PC-3 (cell line): ENCODE measurements at regions not wholly inside any gene's neighbourhood (a gene's known extent, or its start where the extent isn't known, plus 50 kb on each side); places are given as distances from the start of the nearest gene placed in this dataset.

Experiments
- ATAC-seq: fragments of 200-7000 bp; cut with Tn5 transposase; 2 replicates; pipeline ENCODE4 v1.9.1; 2020; ENCODE audit warnings: mild to moderate bottlenecking, moderate library complexity
- BruUV-seq: library from RNA; stranded (reverse); fragments of 400-500 nt; replicated peaks from 2 replicates; lab custom pipeline; 2021; lab: Mats Ljungman, UMichigan
- CTCF ChIA-PET: fragments of 300-600 bp; sonication (Branson Sonifier 250); formaldehyde crosslinking; loops from one replicate; lab custom pipeline; 2022; ENCODE audit warnings: antibody characterized with exemption; lab: Charles Lee
- POLR2A ChIA-PET: fragments of 300-600 bp; sonication (Branson Sonifier 250); formaldehyde crosslinking; loops from one replicate; lab custom pipeline; 2022; ENCODE audit warnings: antibody characterized with exemption; ENCODE audit not compliant: unreplicated experiment; lab: Charles Lee
- DNase-seq: peaks from one replicate; pipeline ENCODE4 v3.0.0-alpha.2; 2015
- H2AFZ ChIP-seq: fragments of 300-600 bp; sonication (generic); 2 replicates; pipeline ENCODE4 v1.6.0; 2016; ENCODE audit warnings: antibody characterized with exemption, low read length
- H3F3A ChIP-seq: fragments of 300-600 bp; sonication (generic); one replicate; pipeline ENCODE4 v1.6.0; 2017; ENCODE audit warnings: antibody characterized with exemption, low read length, control low read depth, mild to moderate bottlenecking; ENCODE audit not compliant: unreplicated experiment
- H3K27ac ChIP-seq: fragments of 300-600 bp; sonication (generic); 2 replicates; pipeline ENCODE4 v1.5.1; 2016; ENCODE audit warnings: mild to moderate bottlenecking, low read length
- H3K27me3 ChIP-seq: fragments of 300-600 bp; sonication (generic); 2 replicates; pipeline ENCODE4 v1.6.1; 2016; ENCODE audit warnings: low read length, mixed read lengths
- H3K36me3 ChIP-seq: fragments of 300-600 bp; sonication (generic); 2 replicates; pipeline ENCODE4 v1.6.1; 2016; ENCODE audit warnings: low read depth, mixed run types, low read length, mixed read lengths
- H3K4me1 ChIP-seq: fragments of 300-600 bp; sonication (generic); 2 replicates; pipeline ENCODE4 v1.5.1; 2016; ENCODE audit warnings: low read length; ENCODE audit not compliant: insufficient read depth
- H3K4me2 ChIP-seq: fragments of 300-600 bp; sonication (generic); 2 replicates; pipeline ENCODE4 v1.6.0; 2016; ENCODE audit warnings: low read length
- H3K4me3 ChIP-seq: fragments of 300-600 bp; sonication (generic); 2 replicates; pipeline ENCODE4 v1.5.1; 2016; ENCODE audit warnings: mild to moderate bottlenecking, low read length, mixed read lengths
- H3K79me2 ChIP-seq: fragments of 300-600 bp; sonication (generic); 2 replicates; pipeline ENCODE4 v1.6.1; 2017; ENCODE audit warnings: low read length, mixed read lengths
- H3K9ac ChIP-seq: fragments of 300-600 bp; sonication (generic); 2 replicates; pipeline ENCODE4 v1.6.0; 2016; ENCODE audit warnings: mild to moderate bottlenecking, low read length
- H3K9me2 ChIP-seq: fragments of 300-600 bp; sonication (generic); replicated peaks from 2 replicates; pipeline ENCODE4 v1.6.1; 2016; ENCODE audit warnings: mixed run types, low read length, mixed read lengths
- H3K9me3 ChIP-seq: fragments of 300-600 bp; sonication (generic); 2 replicates; pipeline ENCODE4 v1.6.1; 2016; ENCODE audit warnings: low read length, mixed read lengths
- H4K20me1 ChIP-seq: fragments of 300-600 bp; sonication (generic); 2 replicates; pipeline ENCODE4 v1.6.1; 2016; ENCODE audit warnings: low read length, mixed read lengths
- EZH2 ChIP-seq: fragments of 300-600 bp; sonication (generic); IDR thresholded peaks from one replicate; pipeline ENCODE4 v1.6.1; 2017; ENCODE audit warnings: antibody characterized with exemption, mild to moderate bottlenecking, low read length; ENCODE audit not compliant: unreplicated experiment
- EZH2phosphoT487 ChIP-seq: fragments of 300-600 bp; sonication (generic); IDR thresholded peaks from 2 replicates; pipeline ENCODE4 v1.6.1; 2018; ENCODE audit warnings: mild to moderate bottlenecking, antibody characterized with exemption, low read length, borderline replicate concordance
- intact Hi-C: fragments of 100-400 bp; cut with micrococcal nuclease; formaldehyde crosslinking; loops from 2 replicates; pipeline ENCODE4 v1.9.0; 2023
- TF ChIP-seq, protein P1 (sequence below): fragments of 300-600 bp; sonication (generic); conservative IDR thresholded peaks from 2 replicates; pipeline ENCODE4 v1.5.1; 2017; ENCODE audit warnings: antibody characterized with exemption, low read depth, mild to moderate bottlenecking, low read length

DNA sequence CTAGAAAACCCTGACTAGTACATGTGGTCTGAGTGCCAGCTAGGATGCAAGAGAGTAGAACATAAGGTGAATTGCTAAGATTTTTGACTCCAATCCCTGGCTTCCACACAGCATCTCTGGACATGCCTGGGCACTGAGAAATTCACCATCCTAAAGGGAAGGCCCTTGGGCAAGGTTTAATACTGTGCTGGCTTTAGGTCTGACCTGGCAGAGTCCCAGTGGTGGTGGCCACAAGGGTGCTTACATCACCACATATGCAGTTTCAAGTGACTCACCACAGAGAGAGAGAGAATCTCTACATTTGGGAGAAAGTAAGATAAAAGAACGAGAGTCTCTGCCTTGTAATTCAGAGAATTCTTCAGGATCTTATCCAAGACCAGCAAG is 661.6 kb upstream of the C9orf72 start:
- Histone ChIP-seq H3K9me2 (no peaks in the 10 kb centered on the region), H2AFZ (no peak overlapping the region), H3K4me3 (no peak overlapping the region), H3K27me3 (no peaks in the 10 kb centered on the region), H3F3A (no peaks in the 10 kb centered on the region), H3K4me1 (peaks cover 17% of the 10 kb centered on the region), H3K4me2 (peak overlapping the region; percentile 11), H3K9ac (no peak overlapping the region), H3K79me2 (no peaks in the 10 kb centered on the region), H4K20me1 (no peaks in the 10 kb centered on the region), H3K9me3 (no peaks in the 10 kb centered on the region), H3K27ac (no peak overlapping the region), H3K36me3 (no peaks in the 10 kb centered on the region)
- DNase-seq = peak; percentile 81
- intact Hi-C loops = no loop called here
- ChIA-PET CTCF (no interaction called here), POLR2A (no interaction called here)
- peak; percentile 95 for ATAC-seq
- TF ChIP-seq, protein P1, sequence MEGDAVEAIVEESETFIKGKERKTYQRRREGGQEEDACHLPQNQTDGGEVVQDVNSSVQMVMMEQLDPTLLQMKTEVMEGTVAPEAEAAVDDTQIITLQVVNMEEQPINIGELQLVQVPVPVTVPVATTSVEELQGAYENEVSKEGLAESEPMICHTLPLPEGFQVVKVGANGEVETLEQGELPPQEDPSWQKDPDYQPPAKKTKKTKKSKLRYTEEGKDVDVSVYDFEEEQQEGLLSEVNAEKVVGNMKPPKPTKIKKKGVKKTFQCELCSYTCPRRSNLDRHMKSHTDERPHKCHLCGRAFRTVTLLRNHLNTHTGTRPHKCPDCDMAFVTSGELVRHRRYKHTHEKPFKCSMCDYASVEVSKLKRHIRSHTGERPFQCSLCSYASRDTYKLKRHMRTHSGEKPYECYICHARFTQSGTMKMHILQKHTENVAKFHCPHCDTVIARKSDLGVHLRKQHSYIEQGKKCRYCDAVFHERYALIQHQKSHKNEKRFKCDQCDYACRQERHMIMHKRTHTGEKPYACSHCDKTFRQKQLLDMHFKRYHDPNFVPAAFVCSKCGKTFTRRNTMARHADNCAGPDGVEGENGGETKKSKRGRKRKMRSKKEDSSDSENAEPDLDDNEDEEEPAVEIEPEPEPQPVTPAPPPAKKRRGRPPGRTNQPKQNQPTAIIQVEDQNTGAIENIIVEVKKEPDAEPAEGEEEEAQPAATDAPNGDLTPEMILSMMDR = no peak
- TF ChIP-seq EZH2 (no peak), EZH2phosphoT487 (no peak)
- no TSS peak for BruUV-seq

DNA sequence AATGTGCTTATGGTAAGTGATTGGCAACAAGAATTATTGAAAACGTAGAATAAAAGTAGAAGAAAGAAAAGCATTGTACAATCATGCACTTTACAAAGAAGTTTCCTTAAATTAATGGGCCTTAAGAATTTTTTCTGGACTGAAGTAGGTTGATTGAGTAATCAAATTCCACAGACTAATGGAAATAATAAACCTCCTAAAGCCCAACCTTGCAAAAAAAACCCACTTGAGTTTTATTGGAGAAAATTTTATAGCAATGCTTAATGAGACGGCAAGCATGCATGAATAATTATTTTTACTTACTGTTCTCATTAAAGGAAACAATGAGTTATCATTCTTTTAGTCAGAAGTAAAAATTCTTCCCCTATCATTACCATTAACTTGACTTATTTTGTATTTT is 676.1 kb upstream of the C9orf72 start:
- Histone ChIP-seq H3K36me3 (no peaks in the 10 kb centered on the region), H3K4me3 (no peak overlapping the region), H3K27ac (no peak overlapping the region), H3K9ac (no peak overlapping the region), H3K4me2 (no peak overlapping the region), H3K79me2 (no peaks in the 10 kb centered on the region), H3K27me3 (no peaks in the 10 kb centered on the region), H2AFZ (no peak overlapping the region), H4K20me1 (no peaks in the 10 kb centered on the region), H3K9me2 (no peaks in the 10 kb centered on the region), H3F3A (no peaks in the 10 kb centered on the region), H3K4me1 (no peaks in the 10 kb centered on the region), H3K9me3 (no peaks in the 10 kb centered on the region)
- intact Hi-C loops = no loop called here
- ATAC-seq = no peak
- TF ChIP-seq, protein P1 = no peak
- no peak for TF ChIP-seq EZH2phosphoT487
- no peak for TF ChIP-seq EZH2
- no peak for DNase-seq
- no TSS peak for BruUV-seq
- ChIA-PET CTCF (no interaction called here), POLR2A (no interaction called here)

DNA sequence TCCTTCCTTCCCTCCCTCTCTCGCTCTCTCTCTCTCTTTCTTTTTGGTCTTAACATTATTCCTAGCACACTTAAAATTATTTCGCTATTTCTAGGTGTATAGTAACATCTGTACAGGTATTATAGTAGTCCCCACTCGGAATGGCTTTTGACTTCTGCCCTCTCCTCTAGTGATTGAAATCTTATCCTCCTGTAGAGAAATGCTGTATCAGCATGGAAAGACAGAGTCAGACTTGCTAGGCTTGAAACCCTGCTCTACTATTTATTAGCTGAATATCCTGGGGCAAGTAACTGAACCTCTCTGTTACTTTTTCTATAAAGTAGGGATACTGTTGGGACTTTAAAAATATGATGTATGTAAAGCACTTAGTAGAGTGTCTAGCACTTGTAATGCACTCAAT is 681.9 kb upstream of the C9orf72 start:
- Histone ChIP-seq H3K9ac (no peak overlapping the region), H3K4me3 (no peak overlapping the region), H2AFZ (no peak overlapping the region), H3K9me3 (no peaks in the 10 kb centered on the region), H3F3A (no peaks in the 10 kb centered on the region), H3K79me2 (no peaks in the 10 kb centered on the region), H3K36me3 (no peaks in the 10 kb centered on the region), H3K4me2 (no peak overlapping the region), H3K9me2 (no peaks in the 10 kb centered on the region), H3K4me1 (no peaks in the 10 kb centered on the region), H4K20me1 (no peaks in the 10 kb centered on the region), H3K27me3 (no peaks in the 10 kb centered on the region), H3K27ac (no peak overlapping the region)
- TF ChIP-seq, protein P1 = no peak
- TF ChIP-seq EZH2 = no peak
- no peak for TF ChIP-seq EZH2phosphoT487
- DNase-seq = no peak
- intact Hi-C loops = no loop called here
- ChIA-PET POLR2A (no interaction called here), CTCF (no interaction called here)
- no TSS peak for BruUV-seq
- ATAC-seq = no peak
